HG03439 (cell line): ENCODE measurements at regions not wholly inside any gene's neighbourhood (a gene's known extent, or its start where the extent isn't known, plus 50 kb on each side); places are given as distances from the start of the nearest gene placed in this dataset.
"Not testable (repeated sequence)": the region's sequence is repeated elsewhere in the genome, so short reads cannot be mapped to it uniquely, and the experiment has no call there.

Experiments
- ATAC-seq: cut with Tn5 transposase; IDR thresholded peaks from one replicate; pipeline ENCODE4 v1.9.1; 2021; ENCODE audit warnings: mild to moderate bottlenecking, moderate library complexity; ENCODE audit not compliant: unreplicated experiment

GRCh38 chr12:75686233-75686632 lies 174.8 kb upstream of the KRR1 start:
- ATAC-seq: not testable (repeated sequence)

GRCh38 chr12:75685617-75686225 lies 174.3 kb upstream of the KRR1 start:
- ATAC-seq: no peak

GRCh38 chr12:75684678-75685616 lies 173.5 kb upstream of the KRR1 start:
- ATAC-seq: no peak

- ATAC-seq: not testable (repeated sequence)
Measured at GRCh38 chr12:75683995-75684586, 172.7 kb upstream of the KRR1 start.

- no peak for ATAC-seq
Measured at GRCh38 chr12:75683220-75683619, 171.8 kb upstream of the KRR1 start.

GRCh38 chr12:75677522-75677921 lies 166.1 kb upstream of the KRR1 start:
- ATAC-seq: no peak

GRCh38 chr12:75674393-75674792 lies 163.0 kb upstream of the KRR1 start:
- ATAC-seq: no peak

GRCh38 chr12:75672200-75672599 lies 160.8 kb upstream of the KRR1 start:
- ATAC-seq: no peak

- ATAC-seq: no peak
Measured at GRCh38 chr12:75670216-75670615, 158.8 kb upstream of the KRR1 start.

- ATAC-seq: no peak
Measured at GRCh38 chr12:75666939-75667334, 155.5 kb upstream of the KRR1 start.

- no peak for ATAC-seq
Measured at GRCh38 chr12:75666126-75666938, 154.9 kb upstream of the KRR1 start.

- ATAC-seq: no peak
Measured at GRCh38 chr12:75665216-75665615, 153.8 kb upstream of the KRR1 start.

- ATAC-seq: no peak
Measured at GRCh38 chr12:75662511-75663159, 151.2 kb upstream of the KRR1 start.

GRCh38 chr12:75661908-75662307 lies 150.5 kb upstream of the KRR1 start:
- no peak for ATAC-seq

GRCh38 chr12:75660805-75661404 lies 149.5 kb upstream of the KRR1 start:
- ATAC-seq: no peak

GRCh38 chr12:75660107-75660530 lies 148.7 kb upstream of the KRR1 start:
- ATAC-seq: no peak

GRCh38 chr12:75658901-75659823 lies 147.8 kb upstream of the KRR1 start:
- no peak for ATAC-seq

- no peak for ATAC-seq
Measured at GRCh38 chr12:75658286-75658685, 146.9 kb upstream of the KRR1 start.

GRCh38 chr12:75657831-75658230 lies 146.4 kb upstream of the KRR1 start:
- ATAC-seq: no peak
